ENCODE measurements at regions not wholly inside any gene's neighbourhood (a gene's known extent, or its start where the extent isn't known, plus 50 kb on each side); places are given as distances from the start of the nearest gene placed in this dataset.

GRCh38 chr14:62102349-62102725 lies 340.1 kb downstream of the SNAPC1 start:
- no peak for TF ChIP-seq POLR2A (IDR thresholded peaks at IDR 0.05)
- TF ChIP-seq, protein P1, sequence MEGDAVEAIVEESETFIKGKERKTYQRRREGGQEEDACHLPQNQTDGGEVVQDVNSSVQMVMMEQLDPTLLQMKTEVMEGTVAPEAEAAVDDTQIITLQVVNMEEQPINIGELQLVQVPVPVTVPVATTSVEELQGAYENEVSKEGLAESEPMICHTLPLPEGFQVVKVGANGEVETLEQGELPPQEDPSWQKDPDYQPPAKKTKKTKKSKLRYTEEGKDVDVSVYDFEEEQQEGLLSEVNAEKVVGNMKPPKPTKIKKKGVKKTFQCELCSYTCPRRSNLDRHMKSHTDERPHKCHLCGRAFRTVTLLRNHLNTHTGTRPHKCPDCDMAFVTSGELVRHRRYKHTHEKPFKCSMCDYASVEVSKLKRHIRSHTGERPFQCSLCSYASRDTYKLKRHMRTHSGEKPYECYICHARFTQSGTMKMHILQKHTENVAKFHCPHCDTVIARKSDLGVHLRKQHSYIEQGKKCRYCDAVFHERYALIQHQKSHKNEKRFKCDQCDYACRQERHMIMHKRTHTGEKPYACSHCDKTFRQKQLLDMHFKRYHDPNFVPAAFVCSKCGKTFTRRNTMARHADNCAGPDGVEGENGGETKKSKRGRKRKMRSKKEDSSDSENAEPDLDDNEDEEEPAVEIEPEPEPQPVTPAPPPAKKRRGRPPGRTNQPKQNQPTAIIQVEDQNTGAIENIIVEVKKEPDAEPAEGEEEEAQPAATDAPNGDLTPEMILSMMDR (IDR thresholded peaks at IDR 0.05 in 4 of 5, conservative IDR thresholded peaks at IDR 0.05 in 1 of 5): no peak
- in situ Hi-C loops (cut with MboI; ENCODE audit: low sequenced_read_pairs in 4 of 4): no loop called here
- H3K27ac ChIP-seq: no peak overlapping the region
- H3K27me3 ChIP-seq: no peaks in the 10 kb centered on the region
- H3K4me3 ChIP-seq: no peak overlapping the region
- H3K4me1 ChIP-seq: no peaks in the 10 kb centered on the region
- ATAC-seq (no peak), DNase-seq (no peak)
- H3K9me3 ChIP-seq: no peaks in the 10 kb centered on the region
- intact Hi-C loops (cut with DNase I; ENCODE audit: low total_unique reads): no loop called here
- no peaks in the 10 kb centered on the region for H3K36me3 ChIP-seq

- ATAC-seq: no peak
- no peak overlapping the region for H3K4me3 ChIP-seq
- no peaks in the 10 kb centered on the region for H3K36me3 ChIP-seq
- intact Hi-C loops (cut with DNase I; ENCODE audit: low total_unique reads) (no loop called here), in situ Hi-C loops (cut with MboI; ENCODE audit: low sequenced_read_pairs in 4 of 4) (no loop called here)
- H3K9me3 ChIP-seq: no peaks in the 10 kb centered on the region
- H3K4me1 ChIP-seq: no peaks in the 10 kb centered on the region
- DNase-seq: no peak
- no peak overlapping the region for H3K27ac ChIP-seq
- H3K27me3 ChIP-seq: no peaks in the 10 kb centered on the region
- TF ChIP-seq, protein P1 (IDR thresholded peaks at IDR 0.05 in 4 of 5, conservative IDR thresholded peaks at IDR 0.05 in 1 of 5): no peak
- no peak for TF ChIP-seq POLR2A (IDR thresholded peaks at IDR 0.05)
These were observed 341.2 kb downstream of the SNAPC1 start for GRCh38 chr14:62103464-62103863.

- Histone ChIP-seq H3K27me3 (no peaks in the 10 kb centered on the region), H3K4me1 (no peaks in the 10 kb centered on the region), H3K4me3 (no peak overlapping the region), H3K9me3 (no peaks in the 10 kb centered on the region), H3K27ac (no peak overlapping the region), H3K36me3 (no peaks in the 10 kb centered on the region)
- intact Hi-C loops (cut with DNase I; ENCODE audit: low total_unique reads) (no loop called here), in situ Hi-C loops (cut with MboI; ENCODE audit: low sequenced_read_pairs in 4 of 4) (no loop called here)
- TF ChIP-seq, protein P1 (IDR thresholded peaks at IDR 0.05 in 4 of 5, conservative IDR thresholded peaks at IDR 0.05 in 1 of 5): no peak
- no peak for TF ChIP-seq POLR2A (IDR thresholded peaks at IDR 0.05)
- DNase-seq: no peak
- no peak for ATAC-seq
These were observed 348.7 kb downstream of the SNAPC1 start for GRCh38 chr14:62110941-62111340.

- TF ChIP-seq, protein P1 (IDR thresholded peaks at IDR 0.05 in 4 of 5, conservative IDR thresholded peaks at IDR 0.05 in 1 of 5): no peak
- TF ChIP-seq POLR2A (IDR thresholded peaks at IDR 0.05): no peak
- ATAC-seq: peak in 1 of 2 donors; percentile 39
These were observed 355.0 kb downstream of the SNAPC1 start for GRCh38 chr14:62117010-62117750.

More at GRCh38 chr14:62117010-62117750, 355.0 kb downstream of the SNAPC1 start:
- H3K9me3 ChIP-seq: no peaks in the 10 kb centered on the region
- H3K4me1 ChIP-seq: peaks cover 0 to 6% of the 10 kb centered on the region in 2 donors
- H3K27me3 ChIP-seq: peaks cover 20 to 51% (median 40%) of the 10 kb centered on the region in 3 donors
- H3K4me3 ChIP-seq: peak overlapping the region in 3 of 4 donors; percentile 29 to 39 (median 37)
- peak; percentile 5 to 15 for DNase-seq
- intact Hi-C loops (cut with DNase I; ENCODE audit: low total_unique reads) (no loop called here), in situ Hi-C loops (cut with MboI; ENCODE audit: low sequenced_read_pairs in 4 of 4) (no loop called here)
- no peak overlapping the region for H3K27ac ChIP-seq
- H3K36me3 ChIP-seq: no peaks in the 10 kb centered on the region
